ENCODE measurements at regions not wholly inside any gene's neighbourhood (a gene's known extent, or its start where the extent isn't known, plus 50 kb on each side); places are given as distances from the start of the nearest gene placed in this dataset.

GRCh38 chr2:122210898-122211856 lies 455.7 kb downstream of the TSN start:
- H3K27ac ChIP-seq: no peak overlapping the region
- TF ChIP-seq CTCF (conservative IDR thresholded peaks at IDR 0.05): no peak

GRCh38 chr2:122213312-122213711 lies 457.9 kb downstream of the TSN start:
- H3K27ac ChIP-seq: no peak overlapping the region
- no peak for TF ChIP-seq CTCF (conservative IDR thresholded peaks at IDR 0.05)

GRCh38 chr2:122216071-122216470 lies 460.6 kb downstream of the TSN start:
- H3K27ac ChIP-seq: no peak overlapping the region
- no peak for TF ChIP-seq CTCF (conservative IDR thresholded peaks at IDR 0.05)

GRCh38 chr2:122216901-122217300 lies 461.4 kb downstream of the TSN start:
- no peak for TF ChIP-seq CTCF (conservative IDR thresholded peaks at IDR 0.05)
- H3K27ac ChIP-seq: no peak overlapping the region

GRCh38 chr2:122218596-122218995 lies 463.1 kb downstream of the TSN start:
- H3K27ac ChIP-seq: no peak overlapping the region
- TF ChIP-seq CTCF (conservative IDR thresholded peaks at IDR 0.05): no peak

GRCh38 chr2:122219504-122219903 lies 464.1 kb downstream of the TSN start:
- TF ChIP-seq CTCF (conservative IDR thresholded peaks at IDR 0.05): no peak
- H3K27ac ChIP-seq: no peak overlapping the region

GRCh38 chr2:122221665-122222064 lies 466.2 kb downstream of the TSN start:
- no peak for TF ChIP-seq CTCF (conservative IDR thresholded peaks at IDR 0.05)
- no peak overlapping the region for H3K27ac ChIP-seq

All from VCaP (cell line).